ENCODE measurements at regions not wholly inside any gene's neighbourhood (a gene's known extent, or its start where the extent isn't known, plus 50 kb on each side); places are given as distances from the start of the nearest gene placed in this dataset.

GRCh38 chr6:18684343-18684742, 297.2 kb downstream of the RNF144B start:
- no peak for DNase-seq (ENCODE audit: low read depth)
- no peak for TF ChIP-seq CTCF (conservative IDR thresholded peaks at IDR 0.05; ENCODE audit: low read length)
- H3K4me3 ChIP-seq (ENCODE audit: low read length), result no peak overlapping the region

DNA sequence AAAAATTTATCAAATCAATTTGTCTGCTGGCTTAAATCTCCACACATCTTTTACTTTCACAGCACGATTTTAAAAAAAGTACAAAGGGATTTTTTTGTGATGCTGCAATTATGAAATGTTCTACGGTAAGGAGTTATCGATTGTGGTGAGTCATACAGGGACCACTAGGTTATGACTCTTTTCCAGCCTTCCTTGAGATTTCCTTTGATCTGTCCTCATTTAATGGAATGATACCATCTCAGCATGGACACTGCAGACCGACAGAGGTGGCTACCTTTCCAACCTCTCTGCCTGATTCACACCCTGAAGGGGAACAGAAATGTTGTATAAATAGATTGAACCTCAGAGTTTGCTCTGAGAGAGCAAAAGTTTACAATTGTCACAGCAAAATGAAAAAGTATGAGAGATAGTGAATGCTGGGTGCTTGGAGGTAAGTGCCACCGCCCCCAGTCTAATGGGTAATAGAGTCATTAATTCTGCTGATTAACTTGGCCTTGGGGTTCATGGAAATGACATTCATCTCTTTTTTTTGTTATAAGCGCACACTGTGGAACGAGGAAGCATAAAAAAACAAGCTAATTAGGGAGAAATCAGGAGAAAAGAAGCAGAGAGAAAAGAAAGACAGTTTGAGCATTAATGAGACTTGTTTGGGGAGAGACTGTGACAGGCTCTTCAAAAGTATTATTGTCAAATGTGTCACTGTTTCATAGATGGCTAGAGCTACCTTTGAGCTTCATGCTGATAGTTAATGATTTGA, 306.0 kb downstream of the RNF144B start:
- no peak for TF ChIP-seq CTCF (conservative IDR thresholded peaks at IDR 0.05; ENCODE audit: low read length)
- no peak overlapping the region for H3K4me3 ChIP-seq (ENCODE audit: low read length)
- no peak for DNase-seq (ENCODE audit: low read depth)

DNA sequence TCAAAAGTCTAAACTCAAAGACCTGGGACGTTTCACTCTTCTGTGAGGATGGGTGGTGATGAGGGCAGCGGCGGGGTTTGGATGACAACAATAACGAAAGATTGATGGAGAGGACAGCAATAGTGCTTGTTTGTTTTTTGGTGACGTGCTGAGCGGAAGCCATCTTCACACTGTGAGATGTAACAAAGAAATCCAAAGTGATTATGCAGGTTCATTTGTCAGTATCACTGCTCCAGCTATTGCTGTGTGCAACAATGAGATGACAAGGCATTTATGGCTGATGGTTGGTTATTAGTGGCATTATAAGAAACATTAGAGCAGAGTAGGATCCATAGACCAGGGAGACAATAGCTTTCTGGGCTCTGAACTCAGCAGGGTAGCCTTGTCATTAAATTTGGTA, 306.7 kb downstream of the RNF144B start:
- DNase-seq (ENCODE audit: low read depth), result no peak
- no peak for TF ChIP-seq CTCF (conservative IDR thresholded peaks at IDR 0.05; ENCODE audit: low read length)
- no peak overlapping the region for H3K4me3 ChIP-seq (ENCODE audit: low read length)

DNA sequence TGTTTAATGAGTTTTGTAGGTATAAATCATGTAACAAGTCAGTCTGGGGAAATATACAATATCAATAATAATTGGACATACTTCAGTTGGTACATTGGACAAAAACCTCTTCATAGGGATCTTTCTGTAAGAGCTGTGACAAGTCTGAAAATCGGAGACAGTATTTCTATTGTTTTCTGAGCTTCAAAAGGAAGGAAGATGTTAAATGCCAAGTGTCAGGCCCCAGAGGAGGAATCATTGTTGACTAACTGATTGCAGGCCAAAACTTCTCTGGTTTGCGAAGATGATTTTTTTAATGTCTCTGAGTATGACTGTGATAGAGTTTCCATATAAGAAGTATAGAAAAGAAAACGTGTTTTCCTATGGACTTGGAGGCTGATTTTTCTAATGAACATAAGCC, 316.4 kb downstream of the RNF144B start:
- no peak for DNase-seq (ENCODE audit: low read depth)
- no peak for TF ChIP-seq CTCF (conservative IDR thresholded peaks at IDR 0.05; ENCODE audit: low read length)
- no peak overlapping the region for H3K4me3 ChIP-seq (ENCODE audit: low read length)

DNA sequence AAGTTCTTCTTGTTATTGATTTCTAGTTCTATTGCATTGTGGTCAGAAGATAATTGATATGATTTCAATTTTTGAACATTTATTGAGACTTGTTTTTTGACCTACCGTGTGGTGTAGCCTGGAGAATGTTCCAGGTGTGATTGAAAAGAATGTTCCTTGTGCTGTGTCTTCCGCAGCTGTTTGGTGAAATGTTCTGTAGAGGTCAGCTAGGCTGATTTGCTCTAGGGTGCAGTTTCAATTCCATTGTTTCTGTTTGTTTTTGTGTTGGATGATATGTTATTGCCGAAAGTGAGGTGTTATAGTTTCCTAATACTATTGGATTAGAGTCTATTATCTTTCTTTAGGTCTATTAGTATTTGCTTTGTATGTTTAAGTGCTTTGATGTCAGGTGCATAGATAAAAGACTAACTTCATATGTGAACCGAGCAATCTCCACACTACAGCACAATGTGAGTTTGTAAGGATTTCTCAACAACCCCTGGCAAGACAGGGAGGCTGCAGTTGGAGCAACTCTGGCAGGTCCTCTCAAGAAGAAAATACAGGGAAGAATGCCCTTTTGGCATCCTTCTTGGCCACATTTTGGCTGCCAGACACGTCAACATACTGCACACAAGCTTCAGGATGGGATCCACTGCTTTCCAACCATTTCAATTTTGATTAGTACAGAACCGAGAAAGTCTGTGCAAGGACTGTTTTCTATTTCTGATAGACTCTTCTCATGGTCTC, 320.7 kb downstream of the RNF144B start:
- no peak for TF ChIP-seq CTCF (conservative IDR thresholded peaks at IDR 0.05; ENCODE audit: low read length)
- DNase-seq (ENCODE audit: low read depth), result no peak
- no peak overlapping the region for H3K4me3 ChIP-seq (ENCODE audit: low read length)

- no peak for TF ChIP-seq CTCF (conservative IDR thresholded peaks at IDR 0.05; ENCODE audit: low read length)
- no peak overlapping the region for H3K4me3 ChIP-seq (ENCODE audit: low read length)
- no peak for DNase-seq (ENCODE audit: low read depth)
Measured at GRCh38 chr6:18712595-18712994, 325.4 kb downstream of the RNF144B start.

DNA sequence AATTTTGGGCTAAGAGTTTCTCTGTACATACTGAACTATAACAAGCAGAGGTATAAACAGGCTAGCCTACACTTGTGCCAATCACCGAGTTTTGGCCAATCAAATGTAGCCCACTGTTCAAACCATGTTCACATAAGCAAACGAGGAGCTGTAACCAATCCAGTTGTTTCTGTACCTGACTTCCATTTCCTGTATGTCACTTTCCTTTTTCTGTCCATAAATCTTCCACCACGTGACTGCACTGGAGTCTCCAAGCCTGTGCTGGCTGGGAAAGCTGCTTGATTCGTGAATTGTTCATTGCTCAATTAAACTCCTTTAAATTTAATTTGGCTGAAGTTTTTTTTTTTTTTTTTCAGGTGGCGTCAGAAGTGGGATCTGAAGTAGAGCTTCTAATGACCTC, 332.9 kb downstream of the RNF144B start:
- no peak for DNase-seq (ENCODE audit: low read depth)
- no peak for TF ChIP-seq CTCF (conservative IDR thresholded peaks at IDR 0.05; ENCODE audit: low read length)
- no peak overlapping the region for H3K4me3 ChIP-seq (ENCODE audit: low read length)
